Prostate gland (tissue), 2 donors: ENCODE measurements at regions not wholly inside any gene's neighbourhood (a gene's known extent, or its start where the extent isn't known, plus 50 kb on each side); places are given as distances from the start of the nearest gene placed in this dataset.

Experiments
- POLR2A ChIP-seq: fragments of 450-650 bp; IDR thresholded peaks from one replicate; pipeline ENCODE4 v1.6.1; 2016; ENCODE audit warnings: antibody characterized with exemption, mild to moderate bottlenecking
- TF ChIP-seq, protein P1 (sequence below), 4 experiments: fragments of 200-600 bp in 2 of 4; fragments of 450-650 bp in 2 of 4; sonication (generic) in 2 of 4; IDR thresholded peaks; 1 replicate in 3 of 4; 2 replicates in 1 of 4; pipeline ENCODE4 v1.5.1; 2016 to 2019; ENCODE audit warnings: antibody characterized with exemption in 4 of 4, mild to moderate bottlenecking in 2 of 4, moderate library complexity in 2 of 4

DNA sequence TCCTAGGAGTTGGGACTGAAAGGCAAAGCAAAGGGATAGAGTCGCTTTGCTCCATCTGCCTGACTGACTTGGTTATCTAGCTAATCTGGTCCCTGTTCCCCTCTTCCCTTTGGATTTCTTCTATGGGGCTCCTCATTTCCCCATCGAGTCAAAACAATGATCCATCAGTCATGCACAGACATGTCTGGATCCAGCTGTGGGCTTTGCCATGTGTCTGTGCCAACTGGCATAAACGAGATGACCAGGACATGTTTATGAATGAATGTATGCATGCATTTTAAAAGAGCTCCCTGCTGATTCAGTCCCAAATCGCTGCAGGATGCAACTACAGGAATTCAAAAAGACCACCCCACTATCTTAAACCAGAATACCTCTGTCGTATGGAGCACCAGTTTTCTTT lies 122.0 kb downstream of the ARL4A start:
- no peak for TF ChIP-seq POLR2A
- TF ChIP-seq, protein P1, sequence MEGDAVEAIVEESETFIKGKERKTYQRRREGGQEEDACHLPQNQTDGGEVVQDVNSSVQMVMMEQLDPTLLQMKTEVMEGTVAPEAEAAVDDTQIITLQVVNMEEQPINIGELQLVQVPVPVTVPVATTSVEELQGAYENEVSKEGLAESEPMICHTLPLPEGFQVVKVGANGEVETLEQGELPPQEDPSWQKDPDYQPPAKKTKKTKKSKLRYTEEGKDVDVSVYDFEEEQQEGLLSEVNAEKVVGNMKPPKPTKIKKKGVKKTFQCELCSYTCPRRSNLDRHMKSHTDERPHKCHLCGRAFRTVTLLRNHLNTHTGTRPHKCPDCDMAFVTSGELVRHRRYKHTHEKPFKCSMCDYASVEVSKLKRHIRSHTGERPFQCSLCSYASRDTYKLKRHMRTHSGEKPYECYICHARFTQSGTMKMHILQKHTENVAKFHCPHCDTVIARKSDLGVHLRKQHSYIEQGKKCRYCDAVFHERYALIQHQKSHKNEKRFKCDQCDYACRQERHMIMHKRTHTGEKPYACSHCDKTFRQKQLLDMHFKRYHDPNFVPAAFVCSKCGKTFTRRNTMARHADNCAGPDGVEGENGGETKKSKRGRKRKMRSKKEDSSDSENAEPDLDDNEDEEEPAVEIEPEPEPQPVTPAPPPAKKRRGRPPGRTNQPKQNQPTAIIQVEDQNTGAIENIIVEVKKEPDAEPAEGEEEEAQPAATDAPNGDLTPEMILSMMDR (IDR thresholded peaks at IDR 0.05): no peak
